ENCODE measurements at regions not wholly inside any gene's neighbourhood (a gene's known extent, or its start where the extent isn't known, plus 50 kb on each side); places are given as distances from the start of the nearest gene placed in this dataset.

GRCh38 chr10:44724415-44725174 is 186.5 kb upstream of the TMEM72 start:
- WGBS, 2 donors: 53 to 54% methylated on average over 5 to 6 of the region's 6 CpGs
- H3K4me3 ChIP-seq: no peak overlapping the region
- TF ChIP-seq CTCF (IDR thresholded peaks at IDR 0.05) (no peak), POLR2A (IDR thresholded peaks at IDR 0.05) (no peak)

GRCh38 chr10:44725404-44725803 is 185.7 kb upstream of the TMEM72 start:
- TF ChIP-seq CTCF (IDR thresholded peaks at IDR 0.05) (no peak), POLR2A (IDR thresholded peaks at IDR 0.05) (no peak)
- no peaks in the 10 kb centered on the region for H3K36me3 ChIP-seq
- intact Hi-C loops (cut with DNase I): no loop called here
- no peaks in the 10 kb centered on the region for H3K27me3 ChIP-seq
- H3K4me1 ChIP-seq: no peaks in the 10 kb centered on the region
- H3K4me3 ChIP-seq: no peak overlapping the region
- WGBS, 2 donors: 80 to 82% methylated on average over 2 of the region's 2 CpGs
- no peaks in the 10 kb centered on the region for H3K9me3 ChIP-seq
- DNase-seq: no peak
- H3K27ac ChIP-seq: no peak overlapping the region

More at GRCh38 chr10:44724415-44725174, 186.5 kb upstream of the TMEM72 start:
- Histone ChIP-seq H3K9me3 (no peaks in the 10 kb centered on the region), H3K27ac (no peak overlapping the region), H3K36me3 (no peaks in the 10 kb centered on the region), H3K27me3 (no peaks in the 10 kb centered on the region), H3K4me1 (no peaks in the 10 kb centered on the region)
- no peak for DNase-seq
- intact Hi-C loops (cut with DNase I): no loop called here

- H3K4me3 ChIP-seq: no peak overlapping the region
- intact Hi-C loops (cut with DNase I): no loop called here
- no peak for TF ChIP-seq POLR2A (IDR thresholded peaks at IDR 0.05)
- no peak for TF ChIP-seq CTCF (IDR thresholded peaks at IDR 0.05)
- WGBS, 2 donors: 74 to 78% methylated on average over 2 of the region's 2 CpGs
- H3K27ac ChIP-seq: no peak overlapping the region
- no peaks in the 10 kb centered on the region for H3K36me3 ChIP-seq
- H3K27me3 ChIP-seq: no peaks in the 10 kb centered on the region
- no peaks in the 10 kb centered on the region for H3K9me3 ChIP-seq
- H3K4me1 ChIP-seq: no peaks in the 10 kb centered on the region
- DNase-seq: no peak
Observed at GRCh38 chr10:44731283-44731682, 179.9 kb upstream of the TMEM72 start.

- Histone ChIP-seq H3K4me1 (no peaks in the 10 kb centered on the region), H3K4me3 (no peak overlapping the region), H3K36me3 (no peaks in the 10 kb centered on the region), H3K27ac (no peak overlapping the region), H3K9me3 (no peaks in the 10 kb centered on the region), H3K27me3 (peaks cover 0 to 4% (median 0%) of the 10 kb centered on the region in 4 donors)
- WGBS, 2 donors: 37 to 56% methylated on average over 5 of the region's 5 CpGs
- intact Hi-C loops (cut with DNase I): no loop called here
- TF ChIP-seq CTCF (IDR thresholded peaks at IDR 0.05) (no peak), POLR2A (IDR thresholded peaks at IDR 0.05) (no peak)
- no peak for DNase-seq
Observed at GRCh38 chr10:44733501-44734488, 177.3 kb upstream of the TMEM72 start.

- TF ChIP-seq CTCF (IDR thresholded peaks at IDR 0.05) (no peak), POLR2A (IDR thresholded peaks at IDR 0.05) (no peak)
- no peak overlapping the region for H3K4me3 ChIP-seq
- peaks cover 0 to 4% (median 0%) of the 10 kb centered on the region in 4 donors for H3K27me3 ChIP-seq
- no peaks in the 10 kb centered on the region for H3K9me3 ChIP-seq
- no peak for DNase-seq
- no peaks in the 10 kb centered on the region for H3K4me1 ChIP-seq
- WGBS, 2 donors: 38 to 40% methylated on average over 4 of the region's 4 CpGs
- intact Hi-C loops (cut with DNase I): no loop called here
- H3K36me3 ChIP-seq: no peaks in the 10 kb centered on the region
- no peak overlapping the region for H3K27ac ChIP-seq
Observed at GRCh38 chr10:44742248-44742647, 168.9 kb upstream of the TMEM72 start.

Measured in esophagus squamous epithelium (tissue), 5 donors.